Myocyte (in vitro differentiated cells): ENCODE measurements at regions not wholly inside any gene's neighbourhood (a gene's known extent, or its start where the extent isn't known, plus 50 kb on each side); places are given as distances from the start of the nearest gene placed in this dataset.
"Not testable (repeated sequence)": the region's sequence is repeated elsewhere in the genome, so short reads cannot be mapped to it uniquely, and the experiment has no call there.

ENCODE experiments used
- DNase-seq: peaks from one replicate; pipeline ENCODE4 v3.0.0-alpha.2; 2012; ENCODE audit warnings: low read depth

GRCh38 chr5:85648495-85648894 lies 969.2 kb upstream of the COX7C start:
- DNase-seq, result no peak

GRCh38 chr5:85651731-85652130 lies 966.0 kb upstream of the COX7C start:
- DNase-seq, result no peak

GRCh38 chr5:85654144-85654543 lies 963.6 kb upstream of the COX7C start:
- not testable (repeated sequence) for DNase-seq

GRCh38 chr5:85656050-85656449 lies 961.7 kb upstream of the COX7C start:
- DNase-seq, result no peak

GRCh38 chr5:85657328-85657727 lies 960.4 kb upstream of the COX7C start:
- not testable (repeated sequence) for DNase-seq

GRCh38 chr5:85662969-85663707 lies 954.6 kb upstream of the COX7C start:
- DNase-seq, result not testable (repeated sequence)

GRCh38 chr5:85663708-85664031 lies 954.1 kb upstream of the COX7C start:
- DNase-seq, result no peak

- DNase-seq, result no peak
Measured at GRCh38 chr5:85670417-85670816, 947.3 kb upstream of the COX7C start.

GRCh38 chr5:85671223-85671970 lies 946.3 kb upstream of the COX7C start:
- no peak for DNase-seq

GRCh38 chr5:85681871-85682270 lies 935.9 kb upstream of the COX7C start:
- DNase-seq, result no peak

GRCh38 chr5:85684351-85684750 lies 933.4 kb upstream of the COX7C start:
- no peak for DNase-seq

GRCh38 chr5:85703296-85703695 lies 914.4 kb upstream of the COX7C start:
- no peak for DNase-seq

GRCh38 chr5:85709728-85710127 lies 908.0 kb upstream of the COX7C start:
- no peak for DNase-seq

- no peak for DNase-seq
Measured at GRCh38 chr5:85716344-85717202, 901.2 kb upstream of the COX7C start.

- DNase-seq, result no peak
Measured at GRCh38 chr5:85717203-85717563, 900.6 kb upstream of the COX7C start.

GRCh38 chr5:85732185-85732584 lies 885.6 kb upstream of the COX7C start:
- DNase-seq, result no peak

GRCh38 chr5:85741972-85742371 lies 875.8 kb upstream of the COX7C start:
- no peak for DNase-seq

GRCh38 chr5:85760519-85760918 lies 857.2 kb upstream of the COX7C start:
- no peak for DNase-seq

- DNase-seq, result no peak
Measured at GRCh38 chr5:85769347-85769746, 848.4 kb upstream of the COX7C start.

GRCh38 chr5:85784746-85785145 lies 833.0 kb upstream of the COX7C start:
- no peak for DNase-seq

GRCh38 chr5:85813146-85813545 lies 804.6 kb upstream of the COX7C start:
- no peak for DNase-seq

- DNase-seq, result no peak
Measured at GRCh38 chr5:85814596-85814995, 803.1 kb upstream of the COX7C start.
